SH-SY5Y (cell line): ENCODE measurements at regions not wholly inside any gene's neighbourhood (a gene's known extent, or its start where the extent isn't known, plus 50 kb on each side); places are given as distances from the start of the nearest gene placed in this dataset.
A peak's percentile ranks its signal among the peaks of the same experiment; 100 is the strongest.

Experiments used
- GATA2 ChIP-seq: IDR thresholded peaks from 2 replicates; pipeline ENCODE4 v1.6.1; 2011; ENCODE audit warnings: mild to moderate bottlenecking, low read depth, low read length
- GATA3 ChIP-seq: IDR thresholded peaks from 2 replicates; pipeline ENCODE4 v1.6.1; 2011; ENCODE audit warnings: low read depth, mild to moderate bottlenecking, low read length, moderate library complexity

DNA sequence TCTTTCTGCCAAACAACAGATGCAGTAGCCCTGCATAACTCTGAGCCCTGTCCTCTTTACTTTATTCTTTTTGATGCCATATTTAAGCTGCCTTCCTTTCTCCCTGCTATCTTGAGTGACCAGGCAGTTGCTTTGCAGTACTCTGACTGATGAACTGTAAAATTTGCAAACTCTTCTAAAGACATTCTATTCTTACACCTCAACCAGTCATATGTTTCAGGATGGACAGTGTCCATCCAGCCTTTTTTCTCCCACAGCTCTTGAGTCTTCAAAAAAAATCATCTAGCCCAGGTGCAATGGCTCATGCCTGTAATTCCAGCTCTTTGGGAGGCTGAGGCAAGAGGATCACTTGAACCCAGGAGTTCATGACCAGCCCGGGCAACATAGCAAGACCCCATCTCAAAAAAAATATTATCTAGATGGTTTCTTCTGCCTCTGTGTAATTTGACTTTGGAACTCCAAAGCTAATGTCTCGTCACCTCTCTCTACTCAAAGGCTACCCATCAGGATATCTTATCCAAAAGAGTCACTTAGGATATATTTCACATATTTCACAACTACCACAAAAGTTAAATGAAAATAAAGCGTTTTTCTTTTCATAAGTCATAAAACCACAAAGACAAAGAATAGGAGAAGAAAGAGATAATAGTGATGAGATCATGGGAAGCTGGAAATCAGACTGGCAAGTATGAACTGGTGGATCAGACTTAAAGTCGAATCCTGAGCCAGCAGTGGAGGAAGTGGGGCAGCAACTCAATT, 54.6 kb upstream of the IPO9 start:
- no peak for TF ChIP-seq GATA3
- no peak for TF ChIP-seq GATA2

DNA sequence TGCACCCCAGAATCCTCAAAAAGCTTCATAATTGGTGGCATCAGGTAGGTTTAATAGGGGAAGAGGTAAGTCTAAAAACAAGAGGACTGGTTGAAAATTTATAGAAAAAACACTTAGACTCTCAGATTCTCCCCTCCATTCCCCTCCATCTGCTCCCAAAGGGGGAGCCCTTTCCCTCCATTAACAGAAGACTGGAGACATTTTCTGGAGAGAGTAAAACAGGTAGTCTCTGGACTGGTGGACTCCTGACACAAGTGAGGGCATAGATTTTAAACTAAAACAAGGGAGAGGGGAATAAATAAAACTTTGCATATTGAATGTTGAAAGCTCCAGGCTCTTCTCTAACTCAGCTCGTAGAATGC, 54.0 kb upstream of the IPO9 start:
- TF ChIP-seq GATA2 (no peak), GATA3 (no peak)

DNA sequence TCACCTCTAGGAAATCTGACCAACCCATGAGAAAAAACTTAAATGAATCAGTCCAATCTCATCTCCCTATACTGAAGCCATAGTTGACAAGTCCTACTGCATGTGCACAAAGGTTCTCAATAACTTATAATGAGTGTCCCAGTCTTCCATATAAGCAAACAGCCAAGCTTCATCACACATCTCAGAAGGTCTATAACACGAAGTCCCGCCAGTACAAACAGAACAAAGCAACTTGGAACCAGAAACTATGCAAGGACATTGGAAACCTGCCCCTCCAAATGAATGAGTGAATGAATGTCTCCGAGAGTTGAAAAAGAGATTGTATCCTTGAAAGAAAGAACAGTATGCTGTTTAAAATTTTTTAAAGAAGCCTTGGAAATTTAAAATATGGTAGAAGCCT, 53.6 kb upstream of the IPO9 start:
- TF ChIP-seq GATA3 (no peak), GATA2 (no peak)

- TF ChIP-seq GATA3, result peak; percentile 55; the same call in 1 of the 2 replicates
- peak; percentile 63; the same call in 1 of the 2 replicates for TF ChIP-seq GATA2
These were observed 50.5 kb upstream of the IPO9 start for GRCh38 chr1:201778279-201779065.
